Neuronal stem cell (in vitro differentiated cells): ENCODE measurements at regions not wholly inside any gene's neighbourhood (a gene's known extent, or its start where the extent isn't known, plus 50 kb on each side); places are given as distances from the start of the nearest gene placed in this dataset.

Experiments used
- DNase-seq: peaks from one replicate; pipeline ENCODE4 v3.0.0-alpha.2; 2013; ENCODE audit warnings: low spot score
- H2AFZ ChIP-seq: one replicate; pipeline ENCODE4 v1.6.1; 2013; ENCODE audit warnings: mild to moderate bottlenecking, low read length, inconsistent platforms
- H2AK5ac ChIP-seq: 2 replicates; pipeline ENCODE4 v1.6.1; 2013; ENCODE audit warnings: low read depth, mild to moderate bottlenecking, inconsistent platforms, low read length, moderate library complexity, mixed read lengths
- H2BK120ac ChIP-seq: 2 replicates; pipeline ENCODE4 v1.6.1; 2013; ENCODE audit warnings: low read depth, mild to moderate bottlenecking, inconsistent platforms, low read length, moderate library complexity, mixed read lengths
- H2BK12ac ChIP-seq: one replicate; pipeline ENCODE4 v1.6.1; 2013; ENCODE audit warnings: low read length, inconsistent platforms
- H2BK15ac ChIP-seq: 2 replicates; pipeline ENCODE4 v1.6.1; 2013; ENCODE audit warnings: mild to moderate bottlenecking, low read length, inconsistent platforms, mixed read lengths
- H2BK5ac ChIP-seq: one replicate; pipeline ENCODE4 v1.6.1; 2013; ENCODE audit warnings: inconsistent platforms, mild to moderate bottlenecking, low read length, moderate library complexity
- H3K14ac ChIP-seq: one replicate; pipeline ENCODE4 v1.6.1; 2013; ENCODE audit warnings: low read length, inconsistent platforms
- H3K18ac ChIP-seq: 2 replicates; pipeline ENCODE4 v1.6.1; 2013; ENCODE audit warnings: low read length, inconsistent platforms
- H3K23ac ChIP-seq: 2 replicates; pipeline ENCODE4 v1.6.1; 2013; ENCODE audit warnings: low read depth, mild to moderate bottlenecking, mixed read lengths, low read length, inconsistent platforms; ENCODE audit not compliant: poor library complexity
- H3K27ac ChIP-seq: replicated peaks from 3 replicates; pipeline ENCODE4 v1.5.1; 2013; ENCODE audit warnings: low read length, inconsistent platforms
- H3K27me3 ChIP-seq, 3 experiments: 2 replicates each; pipeline ENCODE4 v1.6.1; 2013; ENCODE audit warnings: low read length in 3 of 3, mild to moderate bottlenecking in 2 of 3, inconsistent platforms in 1 of 3, low read depth in 1 of 3, mixed read lengths in 1 of 3, moderate library complexity in 1 of 3; ENCODE audit not compliant: control insufficient read depth in 3 of 3, insufficient read depth in 3 of 3
- H3K36me3 ChIP-seq, 2 donors: replicated peaks in 1 of 2; 2 replicates each; pipeline ENCODE4 v1.6.1; 2013; ENCODE audit warnings: low read length in 2 of 2; ENCODE audit not compliant: control insufficient read depth in 2 of 2, insufficient read depth in 2 of 2
- H3K4ac ChIP-seq: 2 replicates; pipeline ENCODE4 v1.6.1; 2013; ENCODE audit warnings: inconsistent platforms, mild to moderate bottlenecking, low read length, moderate library complexity
- H3K4me1 ChIP-seq, 2 donors: 1 replicate in 1 of 2; 2 replicates in 1 of 2; pipeline ENCODE4 v1.6.1; 2013; ENCODE audit warnings: low read length in 2 of 2, low read depth in 1 of 2; ENCODE audit not compliant: control insufficient read depth in 2 of 2, insufficient read depth in 1 of 2
- H3K4me2 ChIP-seq: one replicate; pipeline ENCODE4 v1.6.1; 2013; ENCODE audit warnings: mild to moderate bottlenecking, low read length, inconsistent platforms; ENCODE audit not compliant: insufficient read depth, poor library complexity, severe bottlenecking
- H3K4me3 ChIP-seq, 2 donors: 2 replicates each; pipeline ENCODE4 v1.5.1; 2013; ENCODE audit warnings: low read length in 2 of 2, mild to moderate bottlenecking in 2 of 2, inconsistent platforms in 1 of 2, moderate library complexity in 1 of 2
- H3K79me1 ChIP-seq: one replicate; pipeline ENCODE4 v1.6.1; 2013; ENCODE audit warnings: low read depth, mild to moderate bottlenecking, inconsistent platforms, low read length, moderate library complexity
- H3K9ac ChIP-seq: one replicate; pipeline ENCODE4 v1.6.1; 2013; ENCODE audit warnings: mild to moderate bottlenecking, low read depth, low read length, inconsistent platforms; ENCODE audit not compliant: poor library complexity
- H3K9me3 ChIP-seq, 2 donors: replicated peaks in 1 of 2; 2 replicates each; pipeline versions ENCODE3 to v1.6.1; 2013; ENCODE audit warnings: low read length in 2 of 2, mild to moderate bottlenecking in 2 of 2, inconsistent platforms in 1 of 2, low read depth in 1 of 2, mixed read lengths in 1 of 2, moderate library complexity in 1 of 2; ENCODE audit not compliant: control insufficient read depth in 2 of 2, insufficient read depth in 1 of 2
- H4K8ac ChIP-seq: one replicate; pipeline ENCODE4 v1.6.1; 2013; ENCODE audit warnings: low read depth, mild to moderate bottlenecking, inconsistent platforms, low read length, moderate library complexity
- H4K91ac ChIP-seq: one replicate; pipeline ENCODE4 v1.6.1; 2013; ENCODE audit warnings: low read length, low read depth, mild to moderate bottlenecking, inconsistent platforms; ENCODE audit not compliant: poor library complexity
- WGBS, 2 donors: extraction: QIAGEN DNeasy Blood & Tissue Kit; methylation state at CpG; one replicate each; pipeline ENCODE4 v1.1.7; 2013; ENCODE audit warnings: missing lambda C conversion rate in 2 of 2, mixed read lengths in 1 of 2; ENCODE audit not compliant: insufficient read length in 2 of 2, insufficient replicate concordance in 1 of 2; ENCODE audit errors: extremely low coverage in 2 of 2; 5-methylcytosine and 5-hydroxymethylcytosine counted together

DNA sequence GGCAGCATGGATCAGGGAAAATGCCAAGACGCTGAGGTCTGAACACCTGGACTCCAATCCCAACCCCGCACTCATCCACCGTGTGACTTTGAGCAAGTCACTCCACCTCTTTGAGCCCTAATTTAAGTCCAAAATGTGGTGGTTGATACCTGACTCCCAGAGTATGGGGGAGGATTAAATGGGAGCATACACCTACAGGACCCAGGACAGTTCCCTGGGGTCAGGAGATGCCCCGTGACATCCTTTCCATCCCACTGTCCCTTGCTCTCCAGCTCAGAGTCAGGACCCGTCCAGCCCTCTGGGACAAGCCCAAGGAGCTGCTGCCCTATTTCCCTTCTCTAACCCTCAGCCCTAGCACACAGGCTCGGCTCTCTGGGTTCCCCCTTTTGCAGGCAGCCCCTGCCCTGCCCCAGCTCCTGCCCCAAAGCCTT lies 276.4 kb downstream of the XXYLT1 start:
- no peak overlapping the region for H3K23ac ChIP-seq
- no peak overlapping the region for H2BK120ac ChIP-seq
- no peak overlapping the region for H2BK15ac ChIP-seq
- H3K79me1 ChIP-seq, result no peaks in the 10 kb centered on the region
- no peak overlapping the region for H3K9ac ChIP-seq
- no peak for DNase-seq
- no peak overlapping the region for H2BK5ac ChIP-seq
- no peak overlapping the region for H3K4me2 ChIP-seq
- H3K27me3 ChIP-seq, result peaks cover 0 to 24% (median 0%) of the 10 kb centered on the region in 3 experiments
- no peaks in the 10 kb centered on the region for H3K4me1 ChIP-seq
- WGBS, 2 donors, result no CpG with 5 or more reads among the region's 6 CpGs
- no peak overlapping the region for H2AK5ac ChIP-seq
- H2BK12ac ChIP-seq, result no peak overlapping the region
- peak overlapping the region; percentile 45 for H3K18ac ChIP-seq
- H3K36me3 ChIP-seq, result no peaks in the 10 kb centered on the region
- H2AFZ ChIP-seq, result no peak overlapping the region
- no peak overlapping the region for H3K4me3 ChIP-seq
- no peak overlapping the region for H3K14ac ChIP-seq
- H3K9me3 ChIP-seq, result no peaks in the 10 kb centered on the region
- H4K8ac ChIP-seq, result no peak overlapping the region
- H4K91ac ChIP-seq, result no peak overlapping the region
- H3K27ac ChIP-seq, result no peak overlapping the region
- H3K4ac ChIP-seq, result no peak overlapping the region

DNA sequence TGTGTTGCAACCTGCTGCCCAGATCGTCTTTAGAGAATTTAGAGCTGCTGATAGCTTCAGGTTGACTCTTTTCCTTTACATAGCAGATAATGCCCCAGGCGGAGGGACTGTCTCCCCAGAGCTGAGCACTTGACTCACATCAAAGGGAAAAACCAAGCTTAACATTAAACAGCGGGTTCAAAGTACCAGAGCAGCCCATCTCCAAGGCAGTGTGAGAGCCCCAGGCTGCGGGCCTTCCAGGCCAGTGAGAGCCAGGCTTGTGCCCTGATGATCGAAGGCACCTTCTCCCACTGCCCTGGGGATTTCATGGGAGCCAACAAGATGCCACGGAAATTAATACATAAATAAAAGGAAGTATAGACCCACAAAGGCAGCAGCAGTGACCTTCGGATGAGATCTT lies 275.6 kb downstream of the XXYLT1 start:
- no peaks in the 10 kb centered on the region for H3K36me3 ChIP-seq
- no peak overlapping the region for H4K91ac ChIP-seq
- no peaks in the 10 kb centered on the region for H3K9me3 ChIP-seq
- no peak overlapping the region for H3K4me3 ChIP-seq
- no peak overlapping the region for H4K8ac ChIP-seq
- H2BK120ac ChIP-seq, result no peak overlapping the region
- H2AK5ac ChIP-seq, result no peak overlapping the region
- no peak overlapping the region for H3K4me2 ChIP-seq
- no peak overlapping the region for H2BK5ac ChIP-seq
- H3K14ac ChIP-seq, result no peak overlapping the region
- no peak overlapping the region for H2BK12ac ChIP-seq
- no peak overlapping the region for H3K23ac ChIP-seq
- H3K4ac ChIP-seq, result no peak overlapping the region
- no peaks in the 10 kb centered on the region for H3K79me1 ChIP-seq
- H3K4me1 ChIP-seq, result no peaks in the 10 kb centered on the region
- no CpG with 5 or more reads among the region's 7 CpGs for WGBS, 2 donors
- no peak overlapping the region for H3K9ac ChIP-seq
- no peak overlapping the region for H3K27ac ChIP-seq
- no peak overlapping the region for H2BK15ac ChIP-seq
- no peak overlapping the region for H3K18ac ChIP-seq
- peaks cover 0 to 24% (median 0%) of the 10 kb centered on the region in 3 experiments for H3K27me3 ChIP-seq
- no peak overlapping the region for H2AFZ ChIP-seq
- no peak for DNase-seq

DNA sequence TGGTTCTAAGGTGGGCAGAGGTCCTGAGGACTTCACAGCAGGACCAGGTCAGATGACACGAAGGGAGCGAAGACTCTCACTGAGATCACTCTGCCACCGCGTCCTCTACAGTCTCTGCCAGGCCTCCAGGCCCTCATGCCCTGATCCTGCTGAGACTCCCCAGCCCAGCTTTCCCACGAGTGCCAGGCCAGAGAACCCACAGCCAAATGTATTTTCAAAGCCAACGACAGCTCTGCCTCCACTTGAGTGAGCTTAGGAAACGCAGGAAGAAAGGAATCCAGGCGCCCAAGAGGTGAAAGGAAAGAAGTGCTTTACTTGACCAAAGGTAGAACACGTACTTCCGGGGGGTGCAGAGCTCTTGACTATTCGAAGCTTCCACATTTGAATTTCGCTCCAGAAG lies 275.0 kb downstream of the XXYLT1 start:
- no CpG with 5 or more reads among the region's 12 CpGs for WGBS, 2 donors
- Histone ChIP-seq H3K23ac (no peak overlapping the region), H4K91ac (no peak overlapping the region), H2BK5ac (no peak overlapping the region), H3K4me2 (no peak overlapping the region), H3K9me3 (no peaks in the 10 kb centered on the region), H4K8ac (no peak overlapping the region), H2AFZ (no peak overlapping the region), H2AK5ac (no peak overlapping the region), H3K79me1 (no peaks in the 10 kb centered on the region), H3K4me1 (no peaks in the 10 kb centered on the region), H3K9ac (no peak overlapping the region), H3K27ac (no peak overlapping the region), H2BK120ac (no peak overlapping the region), H2BK12ac (no peak overlapping the region), H3K36me3 (no peaks in the 10 kb centered on the region), H3K18ac (no peak overlapping the region), H3K4me3 (no peak overlapping the region), H3K14ac (no peak overlapping the region), H3K4ac (no peak overlapping the region), H3K27me3 (peaks cover 0 to 24% (median 0%) of the 10 kb centered on the region in 3 experiments), H2BK15ac (no peak overlapping the region)
- no peak for DNase-seq

- Histone ChIP-seq H3K4ac (no peak overlapping the region), H2AK5ac (no peak overlapping the region), H3K27ac (no peak overlapping the region), H3K27me3 (peaks cover 0 to 24% (median 0%) of the 10 kb centered on the region in 3 experiments), H3K23ac (no peak overlapping the region), H4K8ac (no peak overlapping the region), H3K14ac (no peak overlapping the region), H2BK15ac (no peak overlapping the region), H3K4me2 (no peak overlapping the region), H2BK120ac (no peak overlapping the region), H3K9ac (no peak overlapping the region), H3K4me3 (no peak overlapping the region), H3K4me1 (no peaks in the 10 kb centered on the region), H2AFZ (no peak overlapping the region), H2BK5ac (no peak overlapping the region), H3K79me1 (no peaks in the 10 kb centered on the region), H3K9me3 (no peaks in the 10 kb centered on the region), H3K36me3 (no peaks in the 10 kb centered on the region), H4K91ac (no peak overlapping the region), H3K18ac (no peak overlapping the region), H2BK12ac (no peak overlapping the region)
- DNase-seq, result no peak
- WGBS, 2 donors, result 100% methylated on average over 1 of the region's 9 CpGs; no CpG with 5 or more reads in 1 of the 2 donors
Observed at GRCh38 chr3:194996746-194997145, 274.2 kb downstream of the XXYLT1 start.
